Left cardiac atrium (tissue), 4 donors: ENCODE measurements at regions not wholly inside any gene's neighbourhood (a gene's known extent, or its start where the extent isn't known, plus 50 kb on each side); places are given as distances from the start of the nearest gene placed in this dataset.
A peak's percentile ranks its signal among the peaks of the same experiment; 100 is the strongest.
"Not testable (repeated sequence)": the region's sequence is repeated elsewhere in the genome, so short reads cannot be mapped to it uniquely, and the experiment has no call there.

Source experiments
- ATAC-seq, 2 donors: fragments of 200-7000 bp; cut with Tn5 transposase; one replicate each; pipeline ENCODE4 v1.9.1; 2020; ENCODE audit warnings: mild to moderate bottlenecking in 2 of 2, moderate library complexity in 2 of 2
- DNase-seq: peaks from one replicate; pipeline ENCODE4 v3.0.0-alpha.2; 2020
- intact Hi-C, 2 donors: fragments of 100-400 bp; cut with DNase I; formaldehyde crosslinking; loops; one replicate each; pipeline versions ENCODE4 v1.14.1 to v1.15.1; 2022 to 2023
- donor health status: DM: no; HTN: yes; CAD: no.
- donor health status: DM: no; HTN: yes; CAD: no; lungs with severe emphysema.
- donor health status: DM: yes; HTN: yes; CAD: no.
- donor health status: Dilated cardiomyopathy.

- ATAC-seq = no peak
Measured at GRCh38 chr18:62629031-62629430, 86.3 kb upstream of the PHLPP1 start.

GRCh38 chr18:62631173-62631572 lies 84.2 kb upstream of the PHLPP1 start:
- ATAC-seq (peak in 1 of 2 donors; percentile 55), DNase-seq (no peak)
- intact Hi-C loops = no loop called here

More at GRCh38 chr18:62629031-62629430, 86.3 kb upstream of the PHLPP1 start:
- DNase-seq = no peak
- intact Hi-C loops = no loop called here

- ATAC-seq (no peak), DNase-seq (no peak)
- intact Hi-C loops = no loop called here
Measured at GRCh38 chr18:62632788-62633455, 82.4 kb upstream of the PHLPP1 start.

GRCh38 chr18:62634458-62634857 lies 80.9 kb upstream of the PHLPP1 start:
- no peak for ATAC-seq
- DNase-seq = no peak
- intact Hi-C loops = no loop called here

GRCh38 chr18:62634979-62635630 lies 80.2 kb upstream of the PHLPP1 start:
- ATAC-seq (no peak), DNase-seq (no peak)
- intact Hi-C loops = no loop called here

GRCh38 chr18:62637403-62637802 lies 77.9 kb upstream of the PHLPP1 start:
- ATAC-seq (no peak), DNase-seq (no peak)
- intact Hi-C loops = loop anchor here in 1 of 2 donors (1.0 kb wide), 1 partner anchor 21 kb away; no protein-coding TSS in a partner anchor

- intact Hi-C loops = loop anchor here in 1 of 2 donors (1.0 kb wide), 1 partner anchor 20 kb away; no protein-coding TSS in a partner anchor
- DNase-seq (no peak), ATAC-seq (no peak)
Measured at GRCh38 chr18:62637807-62638687, 77.3 kb upstream of the PHLPP1 start.

- ATAC-seq (no peak), DNase-seq (no peak)
- intact Hi-C loops = no loop called here
Measured at GRCh38 chr18:62643181-62643580, 72.2 kb upstream of the PHLPP1 start.

- ATAC-seq = no peak
- no peak for DNase-seq
- intact Hi-C loops = no loop called here
Measured at GRCh38 chr18:62644773-62645172, 70.6 kb upstream of the PHLPP1 start.

GRCh38 chr18:62647179-62647578 lies 68.2 kb upstream of the PHLPP1 start:
- DNase-seq (no peak), ATAC-seq (no peak)
- intact Hi-C loops = no loop called here

GRCh38 chr18:62648045-62648678 lies 67.2 kb upstream of the PHLPP1 start:
- ATAC-seq = no peak
- no peak for DNase-seq
- intact Hi-C loops = no loop called here

GRCh38 chr18:62651276-62652056 lies 63.9 kb upstream of the PHLPP1 start:
- DNase-seq = no peak
- no peak for ATAC-seq
- intact Hi-C loops = no loop called here

GRCh38 chr18:62652057-62652629 lies 63.2 kb upstream of the PHLPP1 start:
- DNase-seq, ATAC-seq, intact Hi-C loops: not testable (repeated sequence)

GRCh38 chr18:62655520-62656219 lies 59.7 kb upstream of the PHLPP1 start:
- intact Hi-C loops = no loop called here
- DNase-seq (no peak), ATAC-seq (no peak)

GRCh38 chr18:62658028-62658427 lies 57.3 kb upstream of the PHLPP1 start:
- intact Hi-C loops = loop anchor here in 1 of 2 donors (1.0 kb wide), 1 partner anchor 21 kb away; no protein-coding TSS in a partner anchor
- DNase-seq (no peak), ATAC-seq (no peak)

- no peak for DNase-seq
- ATAC-seq = no peak
- intact Hi-C loops = no loop called here
Measured at GRCh38 chr18:62659698-62660097, 55.6 kb upstream of the PHLPP1 start.

GRCh38 chr18:62660691-62661090 lies 54.6 kb upstream of the PHLPP1 start:
- intact Hi-C loops = no loop called here
- DNase-seq (no peak), ATAC-seq (no peak)
